ENCODE measurements at regions not wholly inside any gene's neighbourhood (a gene's known extent, or its start where the extent isn't known, plus 50 kb on each side); places are given as distances from the start of the nearest gene placed in this dataset.

DNA sequence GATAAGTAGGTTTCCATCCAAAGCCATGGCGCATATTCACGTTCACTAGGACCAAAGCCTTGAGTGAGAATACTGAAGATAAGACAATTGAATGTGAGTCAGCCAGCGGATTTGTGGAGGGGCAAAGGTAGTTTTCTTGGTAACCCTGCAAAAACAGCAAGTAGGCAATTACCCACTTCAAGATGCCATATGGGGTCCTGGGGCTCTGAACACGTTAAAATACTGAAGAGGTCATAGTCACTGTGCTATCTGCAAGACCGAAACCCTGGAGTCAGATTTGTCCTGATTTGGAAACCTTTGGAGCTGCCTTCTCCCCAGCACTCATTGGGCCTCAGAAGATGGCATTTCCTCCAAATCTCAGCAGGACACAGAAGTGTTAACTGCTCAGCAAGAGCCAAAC lies 646.9 kb upstream of the LMCD1 start:
- no peak overlapping the region for H3K4me3 ChIP-seq (ENCODE audit: control insufficient read depth, low read depth, low read length)
- no peak for DNase-seq (ENCODE audit: low read depth)
- TF ChIP-seq CTCF (IDR thresholded peaks at IDR 0.05; ENCODE audit: control insufficient read depth, insufficient read depth, low read depth, low read length, missing control alignments) = no peak

GRCh38 chr3:7865611-7866010 lies 636.0 kb upstream of the LMCD1 start:
- no peak overlapping the region for H3K4me3 ChIP-seq (ENCODE audit: control insufficient read depth, low read depth, low read length)
- no peak for DNase-seq (ENCODE audit: low read depth)
- TF ChIP-seq CTCF (IDR thresholded peaks at IDR 0.05; ENCODE audit: control insufficient read depth, insufficient read depth, low read depth, low read length, missing control alignments) = no peak

- no peak overlapping the region for H3K4me3 ChIP-seq (ENCODE audit: control insufficient read depth, low read depth, low read length)
- DNase-seq (ENCODE audit: low read depth) = no peak
- TF ChIP-seq CTCF (IDR thresholded peaks at IDR 0.05; ENCODE audit: control insufficient read depth, insufficient read depth, low read depth, low read length, missing control alignments) = no peak
Observed at GRCh38 chr3:7867587-7867986, 634.0 kb upstream of the LMCD1 start.

- no peak overlapping the region for H3K4me3 ChIP-seq (ENCODE audit: control insufficient read depth, low read depth, low read length)
- no peak for DNase-seq (ENCODE audit: low read depth)
- TF ChIP-seq CTCF (IDR thresholded peaks at IDR 0.05; ENCODE audit: control insufficient read depth, insufficient read depth, low read depth, low read length, missing control alignments) = no peak
Observed at GRCh38 chr3:7871003-7871560, 630.5 kb upstream of the LMCD1 start.

DNA sequence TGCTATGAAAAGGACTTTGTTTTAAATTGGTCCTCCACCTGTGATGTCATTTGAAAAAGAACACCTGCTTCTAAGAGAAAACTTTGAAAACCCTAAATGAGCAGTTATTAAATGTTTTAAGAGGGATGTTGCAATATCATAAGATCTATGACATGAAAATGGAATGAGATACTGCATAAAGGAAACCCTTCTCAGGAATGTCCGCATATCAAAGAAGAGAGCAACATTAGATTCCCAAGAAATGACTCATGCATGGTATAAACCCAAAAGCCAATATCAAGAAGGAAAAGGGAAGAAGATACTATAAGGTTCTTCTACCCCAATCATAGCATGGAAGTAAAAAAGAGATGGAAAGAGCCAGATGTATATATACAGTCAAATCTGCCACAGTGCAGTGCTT lies 627.5 kb upstream of the LMCD1 start:
- no peak for TF ChIP-seq CTCF (IDR thresholded peaks at IDR 0.05; ENCODE audit: control insufficient read depth, insufficient read depth, low read depth, low read length, missing control alignments)
- no peak overlapping the region for H3K4me3 ChIP-seq (ENCODE audit: control insufficient read depth, low read depth, low read length)

GRCh38 chr3:7875925-7876324 lies 625.7 kb upstream of the LMCD1 start:
- DNase-seq (ENCODE audit: low read depth) = no peak
- TF ChIP-seq CTCF (IDR thresholded peaks at IDR 0.05; ENCODE audit: control insufficient read depth, insufficient read depth, low read depth, low read length, missing control alignments) = no peak
- H3K4me3 ChIP-seq (ENCODE audit: control insufficient read depth, low read depth, low read length) = no peak overlapping the region

More for the DNA sequence above, 627.5 kb upstream of the LMCD1 start:
- no peak for DNase-seq (ENCODE audit: low read depth)
